Fibroblast of skin of right biceps (primary cell): ENCODE measurements at regions not wholly inside any gene's neighbourhood (a gene's known extent, or its start where the extent isn't known, plus 50 kb on each side); places are given as distances from the start of the nearest gene placed in this dataset.

Experiments
- DNase-seq: peaks from one replicate; pipeline ENCODE4 v3.0.0-alpha.2; 2013

DNA sequence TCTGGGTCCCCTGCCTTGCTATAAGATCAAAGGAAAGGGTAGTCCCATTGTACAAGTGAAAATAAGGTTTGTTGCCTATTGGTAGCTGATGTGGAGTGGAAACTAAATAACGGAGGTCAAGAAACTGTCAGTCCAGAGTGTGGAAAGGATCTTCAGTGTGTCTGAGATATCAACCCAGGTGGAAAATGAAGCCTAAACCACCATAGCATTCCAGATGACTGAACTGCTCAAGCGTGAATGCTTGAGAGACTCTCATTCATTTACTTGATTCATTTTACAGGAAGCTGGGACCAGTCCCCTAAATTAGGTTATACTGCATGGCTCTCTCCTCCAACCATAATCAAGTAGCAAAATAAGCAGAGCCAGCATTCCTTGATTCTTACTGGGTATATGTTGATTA lies 116.0 kb upstream of the SLC28A3 start:
- DNase-seq = no peak

DNA sequence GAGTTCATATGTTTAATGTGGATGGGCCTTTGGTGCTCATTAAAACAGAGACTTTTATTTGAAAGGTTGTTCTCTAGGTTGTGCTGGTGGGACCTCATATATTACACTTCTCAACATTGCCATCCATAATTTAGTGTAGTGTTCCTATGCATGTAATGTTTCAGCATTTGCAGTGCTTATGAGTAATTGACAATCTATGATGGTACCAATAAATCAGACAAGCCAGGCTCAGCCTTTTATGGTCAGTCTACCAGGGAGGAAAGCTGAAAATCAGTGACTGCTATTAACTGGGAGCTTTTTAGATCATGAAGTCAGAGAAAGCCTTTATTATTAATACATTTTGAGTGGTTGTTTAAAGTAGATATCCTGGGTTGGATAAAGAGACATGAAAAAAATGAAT lies 120.1 kb upstream of the SLC28A3 start:
- no peak for DNase-seq

DNA sequence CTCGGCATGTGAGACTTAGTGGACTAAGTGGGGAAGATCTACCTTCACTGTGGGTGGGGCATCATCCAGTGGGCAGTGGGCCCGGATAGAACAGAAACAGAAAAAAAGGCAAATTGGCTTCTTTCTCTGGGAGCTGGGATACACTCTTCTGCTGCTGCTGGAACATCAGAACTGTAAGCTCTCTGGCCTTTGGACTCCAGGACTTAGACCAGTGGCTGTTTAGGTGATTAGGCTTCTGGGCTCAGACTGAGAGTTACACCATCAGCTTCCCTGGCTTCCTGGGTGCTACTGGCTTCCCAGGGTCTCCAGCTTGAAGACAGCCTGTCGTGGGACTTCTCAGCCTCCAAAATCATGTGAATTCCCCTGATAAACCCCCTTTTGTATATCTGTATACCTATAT lies 122.7 kb upstream of the SLC28A3 start:
- DNase-seq = no peak

GRCh38 chr9:84466580-84467285 lies 126.2 kb upstream of the SLC28A3 start:
- no peak for DNase-seq

- DNase-seq = no peak
These were observed 131.3 kb upstream of the SLC28A3 start for GRCh38 chr9:84471816-84472215.

DNA sequence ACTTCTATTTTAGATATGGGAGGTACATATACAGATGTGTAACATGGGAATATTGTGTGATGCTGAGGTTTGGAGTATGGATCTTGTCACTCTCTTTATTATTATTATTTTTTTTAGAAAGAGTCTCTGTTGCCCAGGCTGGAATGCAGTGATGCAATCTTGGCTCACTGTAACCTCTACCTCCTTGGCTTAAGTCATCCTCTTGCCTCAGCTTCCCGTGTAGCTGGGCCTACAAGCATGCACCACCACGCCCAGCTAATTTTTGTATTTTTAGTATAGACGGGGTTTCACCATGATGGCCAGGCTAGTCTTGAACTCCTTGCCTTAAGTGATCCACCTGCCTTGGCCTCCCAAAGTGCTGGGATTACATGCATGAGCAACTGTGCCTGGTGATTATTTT lies 138.4 kb upstream of the SLC28A3 start:
- DNase-seq = no peak

GRCh38 chr9:84480071-84480470 lies 139.5 kb upstream of the SLC28A3 start:
- DNase-seq = no peak

DNA sequence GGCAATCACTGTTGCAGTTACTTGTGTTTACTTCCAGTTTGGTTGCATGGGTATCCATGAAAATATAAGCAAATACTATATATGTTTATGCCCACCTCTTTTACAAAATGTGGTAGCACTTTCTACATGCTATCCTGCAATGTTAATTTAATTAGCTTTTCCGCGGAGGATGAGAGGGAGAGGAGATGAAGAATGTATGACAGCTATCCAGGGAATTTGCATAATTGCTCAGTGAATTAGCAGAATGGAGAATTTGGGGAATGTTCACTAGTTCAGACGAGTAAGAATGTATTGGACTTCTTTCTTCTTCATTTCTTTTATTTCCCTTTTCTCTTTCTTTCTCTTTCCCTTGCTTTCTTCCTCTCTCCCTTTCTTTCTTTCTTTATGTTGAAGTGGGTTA lies 140.7 kb upstream of the SLC28A3 start:
- DNase-seq = no peak

GRCh38 chr9:84481636-84482218 lies 141.2 kb upstream of the SLC28A3 start:
- DNase-seq = no peak

DNA sequence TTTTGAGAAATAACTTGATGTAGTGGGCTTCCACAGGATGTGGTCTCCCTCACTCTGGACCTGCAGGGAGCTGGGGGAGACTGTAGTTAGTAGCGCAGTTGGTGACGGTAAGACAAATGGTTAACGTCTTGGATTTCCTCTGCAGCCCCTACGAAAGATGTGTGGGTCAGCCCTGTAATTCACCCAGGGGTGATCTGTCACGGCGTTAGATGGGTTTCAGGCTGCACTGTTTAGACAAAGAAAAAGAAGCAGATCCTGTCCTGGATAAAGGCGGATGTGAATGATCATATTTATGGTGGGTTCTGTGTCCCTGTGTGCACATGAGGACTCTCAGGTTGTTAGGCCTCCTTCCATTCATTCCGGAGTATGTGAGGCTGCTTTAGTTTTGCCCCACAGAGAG lies 142.0 kb upstream of the SLC28A3 start:
- no peak for DNase-seq

- no peak for DNase-seq
These were observed 143.6 kb upstream of the SLC28A3 start for GRCh38 chr9:84484172-84484571.

DNA sequence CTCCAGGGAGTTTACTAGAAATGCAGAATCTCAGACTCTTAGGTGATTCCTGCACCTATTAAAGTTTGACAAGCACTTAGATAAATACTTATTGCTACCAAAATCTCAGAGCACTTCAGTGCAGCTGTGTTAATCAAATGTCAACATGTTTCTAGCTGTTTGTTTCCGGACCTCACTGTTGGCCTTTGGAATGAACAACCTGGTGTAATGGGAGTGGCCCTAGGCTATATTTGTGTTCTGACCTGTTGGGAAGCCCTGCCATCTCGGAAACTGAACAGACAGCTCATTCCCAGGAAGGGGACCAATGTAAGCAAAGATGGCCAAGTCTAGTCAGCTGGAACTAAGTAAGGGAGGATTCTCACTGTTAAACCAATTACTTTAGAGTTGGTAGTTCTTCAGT lies 145.0 kb upstream of the SLC28A3 start:
- DNase-seq = no peak

DNA sequence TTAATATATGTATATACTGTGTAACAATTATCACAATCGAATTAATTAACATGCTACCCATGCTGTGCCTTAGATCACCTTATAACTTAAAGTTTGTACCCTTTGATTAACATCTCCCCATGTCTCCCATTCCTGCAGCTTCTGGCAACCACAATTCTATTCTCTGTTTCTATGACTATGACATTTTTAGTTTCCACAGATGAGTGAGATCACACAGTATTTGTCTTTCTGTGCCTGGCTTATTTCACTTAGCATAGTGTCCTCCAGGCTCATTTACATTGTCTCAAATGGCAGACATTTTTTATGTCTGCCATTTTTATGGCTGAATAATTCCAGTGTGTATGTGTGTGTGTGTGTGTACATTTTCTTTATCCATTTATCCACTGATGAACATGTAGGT lies 146.1 kb upstream of the SLC28A3 start:
- no peak for DNase-seq

GRCh38 chr9:84490206-84490841 lies 149.8 kb upstream of the SLC28A3 start:
- DNase-seq = no peak

DNA sequence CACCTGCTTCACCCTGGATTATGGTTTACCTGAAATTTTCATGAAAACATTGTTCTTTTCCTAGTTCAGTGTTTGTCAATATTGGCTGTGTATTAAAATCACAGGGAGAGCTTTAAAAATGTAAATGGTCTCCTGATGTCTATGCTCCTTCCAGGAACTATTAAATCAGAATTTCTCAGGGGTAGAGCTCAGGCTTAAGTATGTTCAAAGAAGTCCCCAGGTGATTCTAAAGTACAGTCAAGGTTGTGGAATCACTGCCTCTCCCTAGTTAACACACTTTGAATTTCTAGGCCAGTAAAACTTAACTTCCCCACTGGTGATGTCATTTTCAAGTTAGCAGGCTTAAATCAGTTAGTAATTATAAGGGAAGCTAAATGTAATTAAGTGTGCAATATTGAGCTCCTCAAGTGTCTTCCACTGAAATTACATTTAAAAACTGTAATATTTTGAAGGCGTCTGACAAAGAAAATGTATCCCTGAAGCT lies 150.3 kb upstream of the SLC28A3 start:
- no peak for DNase-seq

- no peak for DNase-seq
These were observed 152.0 kb upstream of the SLC28A3 start for GRCh38 chr9:84492366-84493159.

GRCh38 chr9:84493284-84493947 lies 152.9 kb upstream of the SLC28A3 start:
- no peak for DNase-seq

- no peak for DNase-seq
These were observed 159.5 kb upstream of the SLC28A3 start for GRCh38 chr9:84499969-84500582.

DNA sequence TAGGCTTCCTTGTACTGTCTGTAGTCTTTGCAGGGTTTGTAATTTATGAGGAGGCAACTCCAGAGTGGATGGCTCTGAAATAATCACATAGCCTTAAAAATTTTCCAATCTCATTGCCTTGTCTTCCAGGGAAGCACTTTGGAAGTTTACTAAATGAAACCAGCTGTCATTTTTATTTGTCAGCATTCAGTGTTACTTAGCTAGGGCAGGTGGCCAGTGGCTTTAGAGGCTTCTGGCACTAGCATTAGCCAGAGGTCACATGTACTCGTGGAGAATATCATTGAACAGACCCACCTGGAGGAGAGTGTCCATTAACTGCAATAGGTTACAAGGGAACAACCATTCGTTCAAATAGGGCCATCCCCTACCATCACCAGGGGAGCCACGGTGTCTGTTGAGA lies 160.3 kb upstream of the SLC28A3 start:
- no peak for DNase-seq

GRCh38 chr9:84501587-84501986 lies 161.0 kb upstream of the SLC28A3 start:
- DNase-seq = no peak

- DNase-seq = no peak
These were observed 161.5 kb upstream of the SLC28A3 start for GRCh38 chr9:84502066-84502465.

DNA sequence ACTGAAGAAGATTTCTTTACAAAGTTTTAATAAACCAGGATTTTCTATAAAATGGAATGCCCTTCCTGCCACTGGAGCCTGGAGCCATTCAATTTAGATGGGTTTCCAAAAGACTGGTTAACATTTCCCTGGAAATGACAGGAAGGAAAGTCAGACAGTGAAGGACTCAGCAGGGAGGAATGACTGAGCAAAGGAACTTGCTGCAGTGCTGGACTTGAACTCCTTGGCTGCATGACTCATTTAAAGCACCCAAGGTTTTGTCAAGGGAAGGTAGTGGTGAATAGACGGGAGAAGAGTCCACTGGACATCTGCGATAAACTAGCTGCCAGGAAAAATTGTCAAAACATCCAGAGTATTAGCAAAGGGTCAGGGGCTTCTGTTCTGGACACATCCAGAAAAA lies 163.8 kb upstream of the SLC28A3 start:
- no peak for DNase-seq

DNA sequence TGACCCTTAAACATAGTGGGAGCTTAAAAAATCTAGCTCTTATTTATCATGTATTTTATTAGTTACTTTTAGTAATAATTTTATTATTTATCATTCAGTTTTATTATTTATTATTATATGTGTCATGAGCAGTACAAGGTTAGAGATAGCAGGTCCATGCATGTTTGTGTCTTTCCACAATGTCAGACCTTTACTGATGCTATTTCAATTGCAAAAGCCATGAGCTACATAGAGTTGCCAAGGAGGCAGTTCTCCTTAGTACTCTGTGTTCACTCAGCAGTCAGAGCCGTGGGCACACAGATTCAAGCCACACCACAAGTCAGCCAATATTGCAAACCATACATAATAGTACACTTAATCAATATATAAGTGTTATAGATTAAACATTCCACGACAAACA lies 157.9 kb upstream of the NTRK2 start:
- DNase-seq = no peak
